ENCODE measurements at regions not wholly inside any gene's neighbourhood (a gene's known extent, or its start where the extent isn't known, plus 50 kb on each side); places are given as distances from the start of the nearest gene placed in this dataset.

GRCh38 chr2:2933426-2933825, 444.2 kb downstream of the EIPR1 start:
- Histone ChIP-seq H3K36me3 (ENCODE audit: control insufficient read depth in 2 of 4, insufficient read depth in 4 of 4, low read length in 3 of 4) (no peaks in the 10 kb centered on the region), H3K23ac (ENCODE audit: insufficient read length) (no peak overlapping the region), H3K79me1 (ENCODE audit: low read depth, low read length) (no peaks in the 10 kb centered on the region), H4K91ac (replicated peaks; ENCODE audit: insufficient read length, low read length) (no peak overlapping the region), H3K18ac (ENCODE audit: extremely low read depth, low read length) (no peak overlapping the region), H3K4me2 (ENCODE audit: insufficient read depth in 1 of 2, low read depth in 2 of 2, low read length in 2 of 2) (no peak overlapping the region), H3K4ac (replicated peaks; ENCODE audit: insufficient read length, low read depth, low read length) (no peak overlapping the region), H3K9me3 (ENCODE audit: insufficient read depth in 2 of 2, low read depth in 1 of 2, low read length in 1 of 2) (peaks cover 0 to 3% of the 10 kb centered on the region in 2 experiments; a peak in 1 of 4 replicates), H3K27ac (ENCODE audit: low read depth, low read length) (no peak overlapping the region), H4K20me1 (replicated peaks in 1 of 2; ENCODE audit: control insufficient read depth in 1 of 2, insufficient read depth in 2 of 2, low read length in 2 of 2) (no peaks in the 10 kb centered on the region), H2AK5ac (ENCODE audit: low read depth, low read length) (no peak overlapping the region), H2BK12ac (ENCODE audit: low read depth, low read length) (no peak overlapping the region), H2BK20ac (ENCODE audit: low read length) (no peak overlapping the region), H3K9ac (replicated peaks in 1 of 4; ENCODE audit: extremely low read depth in 1 of 4, low read depth in 3 of 4, low read length in 3 of 4) (no peak overlapping the region), H4K8ac (ENCODE audit: extremely low read depth, insufficient read depth, low read length) (no peak overlapping the region; the same call in none of the 2 replicates), H2AFZ (ENCODE audit: low read length) (no peak overlapping the region), H3K23me2 (ENCODE audit: low read depth, low read length) (no peaks in the 10 kb centered on the region), H3K4me1 (replicated peaks in 1 of 4; ENCODE audit: control insufficient read depth in 3 of 4, insufficient read depth in 4 of 4, low read length in 3 of 4) (no peaks in the 10 kb centered on the region), H3K56ac (replicated peaks; ENCODE audit: insufficient read length, low read depth, low read length) (no peak overlapping the region), H2BK120ac (replicated peaks; ENCODE audit: low read depth, low read length) (no peak overlapping the region), H2BK15ac (ENCODE audit: low read length) (no peak overlapping the region), H3K14ac (ENCODE audit: insufficient read length) (no peak overlapping the region), H4K5ac (ENCODE audit: insufficient read length, low read depth, low read length) (no peak overlapping the region), H3K27me3 (replicated peaks in 1 of 4; ENCODE audit: control insufficient read depth in 3 of 4, extremely low read depth in 1 of 4, insufficient read depth in 3 of 4, low read length in 3 of 4) (no peaks in the 10 kb centered on the region; a peak in 1 of 7 replicates), H2BK5ac (ENCODE audit: low read depth, low read length) (no peak overlapping the region), H3K79me2 (ENCODE audit: control insufficient read depth in 1 of 2, insufficient read depth in 2 of 2, low read length in 2 of 2) (no peaks in the 10 kb centered on the region), H3K4me3 (ENCODE audit: extremely low read depth in 1 of 4, insufficient read depth in 2 of 4, low read depth in 3 of 4, low read length in 4 of 4) (no peak overlapping the region)
- 83% methylated on average over 15 of the region's 15 CpGs; no CpG with 5 or more reads in 1 of the 2 experiments for WGBS, 2 experiments (ENCODE audit: extremely low coverage in 1 of 2, insufficient coverage in 1 of 2, insufficient read length in 1 of 2, insufficient replicate concordance in 2 of 2, low coverage in 1 of 2, low lambda C conversion rate in 2 of 2, missing lambda C conversion rate in 1 of 2)
- no peak for TF ChIP-seq FOSL1 (IDR thresholded peaks at IDR 0.05; ENCODE audit: insufficient read depth, low read depth, low read length)
- no peak for TF ChIP-seq POU5F1 (IDR thresholded peaks at IDR 0.05; ENCODE audit: low read depth, low read length)
- no peak for TF ChIP-seq EP300 (IDR thresholded peaks at IDR 0.05; ENCODE audit: borderline replicate concordance in 1 of 2, low read depth in 2 of 2, low read length in 2 of 2)
- no peak for TF ChIP-seq PHF8 (conservative IDR thresholded peaks at IDR 0.05; ENCODE audit: low read depth, low read length)
- TF ChIP-seq SIRT6 (IDR thresholded peaks at IDR 0.05; ENCODE audit: low read length): no peak
- TF ChIP-seq RAD21 (IDR thresholded peaks at IDR 0.05 in 1 of 2, conservative IDR thresholded peaks at IDR 0.05 in 1 of 2; ENCODE audit: low read depth in 2 of 2, low read length in 2 of 2): no peak
- no peak for TF ChIP-seq CTBP2 (IDR thresholded peaks at IDR 0.05; ENCODE audit: borderline replicate concordance, insufficient read depth, insufficient read length, low read length)
- no peak for TF ChIP-seq TBP (IDR thresholded peaks at IDR 0.05; ENCODE audit: low read depth, low read length)
- TF ChIP-seq JUN (IDR thresholded peaks at IDR 0.05; ENCODE audit: low read depth, low read length): no peak
- DNase-seq (ENCODE audit: low read depth in 1 of 2, low spot score in 2 of 2): no peak
- POLR2A ChIA-PET (ENCODE audit: partially characterized antibody): no interaction called here
- CTCF ChIA-PET (ENCODE audit: partially characterized antibody): interaction anchor here (1.4 kb wide), 1 partner anchor 89 kb away, joined by 3 read pairs; no protein-coding TSS in a partner anchor
- no peak for FAIRE-seq

Data from H1 (cell line).